Activated naive CD4-positive, alpha-beta T cell treated with anti-CD3 and anti-CD28 coated beads, Interleukin-2, amount 10 ng/mL, durations not matched to agents 7 days and 5 days (primary cell): ENCODE measurements at regions not wholly inside any gene's neighbourhood (a gene's known extent, or its start where the extent isn't known, plus 50 kb on each side); places are given as distances from the start of the nearest gene placed in this dataset.

ENCODE experiments used
- CTCF ChIA-PET: fragments of 350-600 bp; sonication (Branson Sonifier 250); formaldehyde crosslinking; loops from one replicate; lab custom pipeline; 2021; ENCODE audit warnings: antibody characterized with exemption; lab: Charles Lee
- DNase-seq: peaks from one replicate; pipeline ENCODE4 v3.0.0-alpha.2; 2020
- H3K27ac Mint-ChIP-seq: one replicate; pipeline ENCODE4 v1.8.0; 2021; ENCODE audit warnings: mild to moderate bottlenecking, moderate library complexity, mixed read lengths
- H3K27me3 Mint-ChIP-seq: one replicate; pipeline ENCODE4 v1.8.0; 2021; ENCODE audit warnings: mild to moderate bottlenecking, mixed read lengths
- H3K36me3 Mint-ChIP-seq: one replicate; pipeline ENCODE4 v1.8.0; 2021; ENCODE audit warnings: mixed read lengths
- H3K4me1 Mint-ChIP-seq: one replicate; pipeline ENCODE4 v1.8.0; 2021; ENCODE audit warnings: mixed read lengths
- H3K4me3 Mint-ChIP-seq: one replicate; pipeline ENCODE4 v1.8.0; 2021; ENCODE audit warnings: mild to moderate bottlenecking, moderate library complexity, mixed read lengths
- H3K9me3 Mint-ChIP-seq: one replicate; pipeline ENCODE4 v1.8.0; 2021; ENCODE audit warnings: mixed read lengths

GRCh38 chr5:105015098-105015497, 1452.5 kb upstream of the NUDT12 start:
- peaks cover 5% of the 10 kb centered on the region for H3K9me3 Mint-ChIP-seq
- H3K36me3 Mint-ChIP-seq, result no peaks in the 10 kb centered on the region
- H3K27me3 Mint-ChIP-seq, result no peaks in the 10 kb centered on the region
- H3K4me3 Mint-ChIP-seq, result no peak overlapping the region
- DNase-seq, result no peak
- no peak overlapping the region for H3K27ac Mint-ChIP-seq
- CTCF ChIA-PET, result no interaction called here
- H3K4me1 Mint-ChIP-seq, result no peaks in the 10 kb centered on the region

- no peaks in the 10 kb centered on the region for H3K27me3 Mint-ChIP-seq
These were observed 1436.0 kb upstream of the NUDT12 start for GRCh38 chr5:104998572-104998971.

GRCh38 chr5:104998169-104998568, 1435.6 kb upstream of the NUDT12 start:
- Mint-ChIP-seq H3K9me3 (peaks cover 4% of the 10 kb centered on the region), H3K27me3 (no peaks in the 10 kb centered on the region), H3K4me1 (no peaks in the 10 kb centered on the region), H3K36me3 (no peaks in the 10 kb centered on the region), H3K27ac (no peak overlapping the region), H3K4me3 (no peak overlapping the region)
- CTCF ChIA-PET, result no interaction called here
- DNase-seq, result no peak

More at GRCh38 chr5:104998572-104998971, 1436.0 kb upstream of the NUDT12 start:
- CTCF ChIA-PET, result no interaction called here
- DNase-seq, result no peak
- H3K4me3 Mint-ChIP-seq, result no peak overlapping the region
- no peak overlapping the region for H3K27ac Mint-ChIP-seq
- H3K36me3 Mint-ChIP-seq, result no peaks in the 10 kb centered on the region
- H3K4me1 Mint-ChIP-seq, result no peaks in the 10 kb centered on the region
- peaks cover 4% of the 10 kb centered on the region for H3K9me3 Mint-ChIP-seq

GRCh38 chr5:104987074-104987473, 1424.5 kb upstream of the NUDT12 start:
- no peak for DNase-seq
- H3K4me1 Mint-ChIP-seq, result no peaks in the 10 kb centered on the region
- H3K27me3 Mint-ChIP-seq, result no peaks in the 10 kb centered on the region
- no peaks in the 10 kb centered on the region for H3K36me3 Mint-ChIP-seq
- CTCF ChIA-PET, result no interaction called here
- H3K27ac Mint-ChIP-seq, result no peak overlapping the region
- no peak overlapping the region for H3K4me3 Mint-ChIP-seq
- H3K9me3 Mint-ChIP-seq, result peaks cover 14% of the 10 kb centered on the region

GRCh38 chr5:104977529-104977928, 1414.9 kb upstream of the NUDT12 start:
- Mint-ChIP-seq H3K27me3 (no peaks in the 10 kb centered on the region), H3K4me1 (no peaks in the 10 kb centered on the region), H3K9me3 (peaks cover 5% of the 10 kb centered on the region), H3K36me3 (no peaks in the 10 kb centered on the region), H3K27ac (no peak overlapping the region), H3K4me3 (no peak overlapping the region)
- CTCF ChIA-PET, result no interaction called here
- no peak for DNase-seq

- Mint-ChIP-seq H3K36me3 (no peaks in the 10 kb centered on the region), H3K4me1 (no peaks in the 10 kb centered on the region), H3K27me3 (no peaks in the 10 kb centered on the region), H3K4me3 (no peak overlapping the region), H3K9me3 (peaks cover 3% of the 10 kb centered on the region), H3K27ac (no peak overlapping the region)
- CTCF ChIA-PET, result no interaction called here
- DNase-seq, result no peak
These were observed 1405.3 kb upstream of the NUDT12 start for GRCh38 chr5:104967806-104968410.

- Mint-ChIP-seq H3K4me3 (no peak overlapping the region), H3K4me1 (no peaks in the 10 kb centered on the region), H3K9me3 (peaks cover 6% of the 10 kb centered on the region), H3K27ac (no peak overlapping the region), H3K36me3 (no peaks in the 10 kb centered on the region), H3K27me3 (no peaks in the 10 kb centered on the region)
- no peak for DNase-seq
- CTCF ChIA-PET, result no interaction called here
These were observed 1402.4 kb upstream of the NUDT12 start for GRCh38 chr5:104965006-104965405.

- Mint-ChIP-seq H3K27me3 (no peaks in the 10 kb centered on the region), H3K27ac (no peak overlapping the region), H3K4me3 (no peak overlapping the region), H3K9me3 (peaks cover 13% of the 10 kb centered on the region), H3K4me1 (no peaks in the 10 kb centered on the region), H3K36me3 (no peaks in the 10 kb centered on the region)
- CTCF ChIA-PET, result no interaction called here
- DNase-seq, result no peak
These were observed 1392.9 kb upstream of the NUDT12 start for GRCh38 chr5:104955479-104955878.

GRCh38 chr5:104952876-104953275, 1390.3 kb upstream of the NUDT12 start:
- Mint-ChIP-seq H3K27ac (no peak overlapping the region), H3K36me3 (no peaks in the 10 kb centered on the region), H3K9me3 (peaks cover 19% of the 10 kb centered on the region), H3K4me1 (no peaks in the 10 kb centered on the region), H3K4me3 (no peak overlapping the region), H3K27me3 (no peaks in the 10 kb centered on the region)
- CTCF ChIA-PET, result no interaction called here
- no peak for DNase-seq

- no peak overlapping the region for H3K4me3 Mint-ChIP-seq
- no peaks in the 10 kb centered on the region for H3K36me3 Mint-ChIP-seq
- H3K9me3 Mint-ChIP-seq, result peaks cover 16% of the 10 kb centered on the region
- H3K27ac Mint-ChIP-seq, result no peak overlapping the region
- DNase-seq, result no peak
- CTCF ChIA-PET, result no interaction called here
- no peaks in the 10 kb centered on the region for H3K4me1 Mint-ChIP-seq
- H3K27me3 Mint-ChIP-seq, result no peaks in the 10 kb centered on the region
These were observed 1389.2 kb upstream of the NUDT12 start for GRCh38 chr5:104951829-104952228.

GRCh38 chr5:104947076-104947475, 1384.5 kb upstream of the NUDT12 start:
- Mint-ChIP-seq H3K9me3 (peaks cover 13% of the 10 kb centered on the region), H3K27ac (no peak overlapping the region), H3K36me3 (no peaks in the 10 kb centered on the region), H3K27me3 (no peaks in the 10 kb centered on the region), H3K4me3 (no peak overlapping the region), H3K4me1 (no peaks in the 10 kb centered on the region)
- CTCF ChIA-PET, result no interaction called here
- no peak for DNase-seq

GRCh38 chr5:104942735-104943134, 1380.1 kb upstream of the NUDT12 start:
- DNase-seq, result no peak
- H3K27me3 Mint-ChIP-seq, result no peaks in the 10 kb centered on the region
- no peaks in the 10 kb centered on the region for H3K36me3 Mint-ChIP-seq
- H3K9me3 Mint-ChIP-seq, result no peaks in the 10 kb centered on the region
- H3K4me3 Mint-ChIP-seq, result no peak overlapping the region
- CTCF ChIA-PET, result no interaction called here
- H3K27ac Mint-ChIP-seq, result no peak overlapping the region
- H3K4me1 Mint-ChIP-seq, result no peaks in the 10 kb centered on the region

- no peaks in the 10 kb centered on the region for H3K4me1 Mint-ChIP-seq
- H3K4me3 Mint-ChIP-seq, result no peak overlapping the region
- no peaks in the 10 kb centered on the region for H3K36me3 Mint-ChIP-seq
- no peak for DNase-seq
- CTCF ChIA-PET, result no interaction called here
- H3K27me3 Mint-ChIP-seq, result no peaks in the 10 kb centered on the region
- H3K9me3 Mint-ChIP-seq, result peaks cover 1% of the 10 kb centered on the region
- H3K27ac Mint-ChIP-seq, result no peak overlapping the region
These were observed 1378.5 kb upstream of the NUDT12 start for GRCh38 chr5:104941030-104941645.

GRCh38 chr5:104937598-104937997, 1375.0 kb upstream of the NUDT12 start:
- Mint-ChIP-seq H3K27ac (no peak overlapping the region), H3K9me3 (peaks cover 1% of the 10 kb centered on the region), H3K36me3 (no peaks in the 10 kb centered on the region), H3K4me3 (no peak overlapping the region), H3K4me1 (no peaks in the 10 kb centered on the region), H3K27me3 (no peaks in the 10 kb centered on the region)
- DNase-seq, result no peak
- CTCF ChIA-PET, result no interaction called here

- Mint-ChIP-seq H3K9me3 (peaks cover 7% of the 10 kb centered on the region), H3K27me3 (no peaks in the 10 kb centered on the region), H3K27ac (no peak overlapping the region), H3K36me3 (no peaks in the 10 kb centered on the region), H3K4me3 (no peak overlapping the region), H3K4me1 (no peaks in the 10 kb centered on the region)
- CTCF ChIA-PET, result no interaction called here
- DNase-seq, result no peak
These were observed 1369.8 kb upstream of the NUDT12 start for GRCh38 chr5:104932431-104932830.
